ENCODE measurements at regions not wholly inside any gene's neighbourhood (a gene's known extent, or its start where the extent isn't known, plus 50 kb on each side); places are given as distances from the start of the nearest gene placed in this dataset.

GRCh38 chr6:14364370-14364769, 246.8 kb downstream of the CD83 start:
- no peak for DNase-seq (ENCODE audit: extremely low spot score)

GRCh38 chr6:14365393-14365792, 247.8 kb downstream of the CD83 start:
- 93% methylated on average over 1 of the region's 1 CpG for WGBS
- Histone ChIP-seq H3K27ac (ENCODE audit: low read depth) (no peak overlapping the region), H3K36me3 (ENCODE audit: insufficient read depth) (no peaks in the 10 kb centered on the region), H3K4me1 (ENCODE audit: insufficient read depth) (no peaks in the 10 kb centered on the region), H3K4me3 (ENCODE audit: low read depth, low read length) (no peak overlapping the region)
- no peak for DNase-seq (ENCODE audit: extremely low spot score)

More at GRCh38 chr6:14364370-14364769, 246.8 kb downstream of the CD83 start:
- 87% methylated on average over 5 of the region's 5 CpGs for WGBS
- Histone ChIP-seq H3K36me3 (ENCODE audit: insufficient read depth) (no peaks in the 10 kb centered on the region), H3K4me1 (ENCODE audit: insufficient read depth) (no peaks in the 10 kb centered on the region), H3K4me3 (ENCODE audit: low read depth, low read length) (no peak overlapping the region), H3K27ac (ENCODE audit: low read depth) (no peak overlapping the region)

GRCh38 chr6:14366315-14366714, 248.7 kb downstream of the CD83 start:
- DNase-seq (ENCODE audit: extremely low spot score), result no peak
- Histone ChIP-seq H3K4me3 (ENCODE audit: low read depth, low read length) (no peak overlapping the region), H3K27ac (ENCODE audit: low read depth) (no peak overlapping the region), H3K36me3 (ENCODE audit: insufficient read depth) (no peaks in the 10 kb centered on the region), H3K4me1 (ENCODE audit: insufficient read depth) (no peaks in the 10 kb centered on the region)
- WGBS, result 97% methylated on average over 4 of the region's 4 CpGs

GRCh38 chr6:14366872-14367271, 249.3 kb downstream of the CD83 start:
- WGBS, result 81% methylated on average over 4 of the region's 4 CpGs
- DNase-seq (ENCODE audit: extremely low spot score), result no peak
- H3K36me3 ChIP-seq (ENCODE audit: insufficient read depth), result no peaks in the 10 kb centered on the region
- no peak overlapping the region for H3K27ac ChIP-seq (ENCODE audit: low read depth)
- no peaks in the 10 kb centered on the region for H3K4me1 ChIP-seq (ENCODE audit: insufficient read depth)
- no peak overlapping the region for H3K4me3 ChIP-seq (ENCODE audit: low read depth, low read length)

GRCh38 chr6:14367296-14367695, 249.7 kb downstream of the CD83 start:
- Histone ChIP-seq H3K36me3 (ENCODE audit: insufficient read depth) (no peaks in the 10 kb centered on the region), H3K27ac (ENCODE audit: low read depth) (no peak overlapping the region), H3K4me3 (ENCODE audit: low read depth, low read length) (no peak overlapping the region), H3K4me1 (ENCODE audit: insufficient read depth) (no peaks in the 10 kb centered on the region)
- 86% methylated on average over 2 of the region's 2 CpGs for WGBS
- DNase-seq (ENCODE audit: extremely low spot score), result no peak

- WGBS, result 97% methylated on average over 3 of the region's 3 CpGs
- H3K4me3 ChIP-seq (ENCODE audit: low read depth, low read length), result no peak overlapping the region
- H3K4me1 ChIP-seq (ENCODE audit: insufficient read depth), result no peaks in the 10 kb centered on the region
- DNase-seq (ENCODE audit: extremely low spot score), result no peak
- no peak overlapping the region for H3K27ac ChIP-seq (ENCODE audit: low read depth)
- H3K36me3 ChIP-seq (ENCODE audit: insufficient read depth), result no peaks in the 10 kb centered on the region
Observed at GRCh38 chr6:14369717-14370116, 252.1 kb downstream of the CD83 start.

GRCh38 chr6:14371530-14371929, 254.0 kb downstream of the CD83 start:
- H3K36me3 ChIP-seq (ENCODE audit: insufficient read depth), result no peaks in the 10 kb centered on the region
- no peaks in the 10 kb centered on the region for H3K4me1 ChIP-seq (ENCODE audit: insufficient read depth)
- DNase-seq (ENCODE audit: extremely low spot score), result no peak
- 76% methylated on average over 3 of the region's 3 CpGs for WGBS
- no peak overlapping the region for H3K27ac ChIP-seq (ENCODE audit: low read depth)
- H3K4me3 ChIP-seq (ENCODE audit: low read depth, low read length), result no peak overlapping the region

GRCh38 chr6:14372734-14373489, 255.3 kb downstream of the CD83 start:
- 79% methylated on average over 7 of the region's 7 CpGs for WGBS
- no peak overlapping the region for H3K27ac ChIP-seq (ENCODE audit: low read depth)
- no peaks in the 10 kb centered on the region for H3K36me3 ChIP-seq (ENCODE audit: insufficient read depth)
- H3K4me3 ChIP-seq (ENCODE audit: low read depth, low read length), result no peak overlapping the region
- no peak for DNase-seq (ENCODE audit: extremely low spot score)
- no peaks in the 10 kb centered on the region for H3K4me1 ChIP-seq (ENCODE audit: insufficient read depth)

GRCh38 chr6:14373648-14374437, 256.3 kb downstream of the CD83 start:
- no peak overlapping the region for H3K4me3 ChIP-seq (ENCODE audit: low read depth, low read length)
- 80% methylated on average over 7 of the region's 7 CpGs for WGBS
- H3K36me3 ChIP-seq (ENCODE audit: insufficient read depth), result no peaks in the 10 kb centered on the region
- H3K27ac ChIP-seq (ENCODE audit: low read depth), result no peak overlapping the region
- DNase-seq (ENCODE audit: extremely low spot score), result no peak
- no peaks in the 10 kb centered on the region for H3K4me1 ChIP-seq (ENCODE audit: insufficient read depth)

GRCh38 chr6:14375930-14376329, 258.4 kb downstream of the CD83 start:
- no peak overlapping the region for H3K27ac ChIP-seq (ENCODE audit: low read depth)
- no peaks in the 10 kb centered on the region for H3K36me3 ChIP-seq (ENCODE audit: insufficient read depth)
- 73% methylated on average over 1 of the region's 1 CpG for WGBS
- no peak for DNase-seq (ENCODE audit: extremely low spot score)
- no peaks in the 10 kb centered on the region for H3K4me1 ChIP-seq (ENCODE audit: insufficient read depth)
- H3K4me3 ChIP-seq (ENCODE audit: low read depth, low read length), result no peak overlapping the region

GRCh38 chr6:14379568-14379967, 262.0 kb downstream of the CD83 start:
- H3K4me3 ChIP-seq (ENCODE audit: low read depth, low read length), result no peak overlapping the region
- H3K36me3 ChIP-seq (ENCODE audit: insufficient read depth), result no peaks in the 10 kb centered on the region
- 73% methylated on average over 3 of the region's 3 CpGs for WGBS
- H3K27ac ChIP-seq (ENCODE audit: low read depth), result no peak overlapping the region
- H3K4me1 ChIP-seq (ENCODE audit: insufficient read depth), result no peaks in the 10 kb centered on the region
- no peak for DNase-seq (ENCODE audit: extremely low spot score)

GRCh38 chr6:14380086-14380820, 262.7 kb downstream of the CD83 start:
- Histone ChIP-seq H3K4me1 (ENCODE audit: insufficient read depth) (no peaks in the 10 kb centered on the region), H3K4me3 (ENCODE audit: low read depth, low read length) (no peak overlapping the region), H3K27ac (ENCODE audit: low read depth) (no peak overlapping the region), H3K36me3 (ENCODE audit: insufficient read depth) (no peaks in the 10 kb centered on the region)
- no peak for DNase-seq (ENCODE audit: extremely low spot score)
- 65% methylated on average over 10 of the region's 10 CpGs for WGBS

GRCh38 chr6:14380901-14381828, 263.6 kb downstream of the CD83 start:
- Histone ChIP-seq H3K36me3 (ENCODE audit: insufficient read depth) (no peaks in the 10 kb centered on the region), H3K4me3 (ENCODE audit: low read depth, low read length) (no peak overlapping the region), H3K4me1 (ENCODE audit: insufficient read depth) (no peaks in the 10 kb centered on the region), H3K27ac (ENCODE audit: low read depth) (no peak overlapping the region)
- no peak for DNase-seq (ENCODE audit: extremely low spot score)
- 67% methylated on average over 11 of the region's 11 CpGs for WGBS

Measured in urinary bladder (tissue), 3 donors.